Suppressor macrophage (primary cell): ENCODE measurements at regions not wholly inside any gene's neighbourhood (a gene's known extent, or its start where the extent isn't known, plus 50 kb on each side); places are given as distances from the start of the nearest gene placed in this dataset.

ENCODE experiments used
- DNase-seq, 4 experiments: peaks; one replicate each; pipeline ENCODE4 v3.0.0-alpha.2; 2020 to 2022

GRCh38 chr9:110148891-110149290 is 59.1 kb downstream of the C9orf152 start:
- no peak for DNase-seq
